ENCODE measurements at regions not wholly inside any gene's neighbourhood (a gene's known extent, or its start where the extent isn't known, plus 50 kb on each side); places are given as distances from the start of the nearest gene placed in this dataset.

- Histone ChIP-seq H3K27me3 (ENCODE audit: control insufficient read depth in 1 of 2, insufficient read depth in 2 of 2, low read length in 2 of 2) (no peaks in the 10 kb centered on the region), H3K4me2 (ENCODE audit: low read depth, low read length) (no peak overlapping the region), H3K36me3 (replicated peaks in 1 of 2; ENCODE audit: control insufficient read depth in 1 of 2, insufficient read depth in 2 of 2, low read length in 2 of 2) (no peaks in the 10 kb centered on the region), H3K9me3 (ENCODE audit: low read length) (no peaks in the 10 kb centered on the region), H3K79me2 (ENCODE audit: insufficient read depth, low read length) (no peaks in the 10 kb centered on the region), H4K20me1 (ENCODE audit: insufficient read depth, low read length) (no peaks in the 10 kb centered on the region), H3K9ac (ENCODE audit: insufficient read depth, low read depth, low read length) (no peak overlapping the region), H3K27ac (ENCODE audit: extremely low read length, insufficient read depth, low read length) (no peak overlapping the region), H3K4me3 (replicated peaks in 1 of 3; ENCODE audit: insufficient read depth in 1 of 3, low read depth in 2 of 3, low read length in 3 of 3) (no peak overlapping the region), H3K4me1 (ENCODE audit: insufficient read depth, low read length) (no peaks in the 10 kb centered on the region), H2AFZ (ENCODE audit: low read length) (no peak overlapping the region)
- TF ChIP-seq KDM2A (CRISPR knock-in tag; IDR thresholded peaks at IDR 0.05; ENCODE audit: borderline replicate concordance, low read depth): no peak
- TF ChIP-seq HNF4G (IDR thresholded peaks at IDR 0.05; ENCODE audit: borderline replicate concordance, low read depth, low read length): no peak
- TF ChIP-seq HNF4G (CRISPR knock-in tag; IDR thresholded peaks at IDR 0.05; ENCODE audit: borderline replicate concordance, low read depth): no peak
- no peak for TF ChIP-seq ZNF44 (CRISPR knock-in tag; IDR thresholded peaks at IDR 0.05)
- no peak for TF ChIP-seq SMAD9 (CRISPR knock-in tag; IDR thresholded peaks at IDR 0.05)
- TF ChIP-seq, protein P1, sequence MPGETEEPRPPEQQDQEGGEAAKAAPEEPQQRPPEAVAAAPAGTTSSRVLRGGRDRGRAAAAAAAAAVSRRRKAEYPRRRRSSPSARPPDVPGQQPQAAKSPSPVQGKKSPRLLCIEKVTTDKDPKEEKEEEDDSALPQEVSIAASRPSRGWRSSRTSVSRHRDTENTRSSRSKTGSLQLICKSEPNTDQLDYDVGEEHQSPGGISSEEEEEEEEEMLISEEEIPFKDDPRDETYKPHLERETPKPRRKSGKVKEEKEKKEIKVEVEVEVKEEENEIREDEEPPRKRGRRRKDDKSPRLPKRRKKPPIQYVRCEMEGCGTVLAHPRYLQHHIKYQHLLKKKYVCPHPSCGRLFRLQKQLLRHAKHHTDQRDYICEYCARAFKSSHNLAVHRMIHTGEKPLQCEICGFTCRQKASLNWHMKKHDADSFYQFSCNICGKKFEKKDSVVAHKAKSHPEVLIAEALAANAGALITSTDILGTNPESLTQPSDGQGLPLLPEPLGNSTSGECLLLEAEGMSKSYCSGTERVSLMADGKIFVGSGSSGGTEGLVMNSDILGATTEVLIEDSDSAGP (CRISPR knock-in tag; IDR thresholded peaks at IDR 0.05; ENCODE audit: borderline replicate concordance): no peak
- no peak for TF ChIP-seq CAMTA2 (CRISPR knock-in tag; IDR thresholded peaks at IDR 0.05; ENCODE audit: borderline replicate concordance)
- TF ChIP-seq, protein P2, sequence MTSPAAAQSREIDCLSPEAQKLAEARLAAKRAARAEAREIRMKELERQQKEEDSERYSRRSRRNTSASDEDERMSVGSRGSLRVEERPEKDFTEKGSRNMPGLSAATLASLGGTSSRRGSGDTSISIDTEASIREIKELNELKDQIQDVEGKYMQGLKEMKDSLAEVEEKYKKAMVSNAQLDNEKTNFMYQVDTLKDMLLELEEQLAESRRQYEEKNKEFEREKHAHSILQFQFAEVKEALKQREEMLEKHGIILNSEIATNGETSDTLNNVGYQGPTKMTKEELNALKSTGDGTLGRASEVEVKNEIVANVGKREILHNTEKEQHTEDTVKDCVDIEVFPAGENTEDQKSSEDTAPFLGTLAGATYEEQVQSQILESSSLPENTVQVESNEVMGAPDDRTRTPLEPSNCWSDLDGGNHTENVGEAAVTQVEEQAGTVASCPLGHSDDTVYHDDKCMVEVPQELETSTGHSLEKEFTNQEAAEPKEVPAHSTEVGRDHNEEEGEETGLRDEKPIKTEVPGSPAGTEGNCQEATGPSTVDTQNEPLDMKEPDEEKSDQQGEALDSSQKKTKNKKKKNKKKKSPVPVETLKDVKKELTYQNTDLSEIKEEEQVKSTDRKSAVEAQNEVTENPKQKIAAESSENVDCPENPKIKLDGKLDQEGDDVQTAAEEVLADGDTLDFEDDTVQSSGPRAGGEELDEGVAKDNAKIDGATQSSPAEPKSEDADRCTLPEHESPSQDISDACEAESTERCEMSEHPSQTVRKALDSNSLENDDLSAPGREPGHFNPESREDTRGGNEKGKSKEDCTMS (CRISPR knock-in tag; conservative IDR thresholded peaks at IDR 0.05): no peak
- no peak for TF ChIP-seq CHCHD3 (CRISPR knock-in tag; IDR thresholded peaks at IDR 0.05)
- no peak for TF ChIP-seq KDM1A (CRISPR knock-in tag; IDR thresholded peaks at IDR 0.05)
- TF ChIP-seq PAWR (CRISPR knock-in tag; IDR thresholded peaks at IDR 0.05; ENCODE audit: borderline replicate concordance): no peak
- TF ChIP-seq RCOR2 (CRISPR knock-in tag; IDR thresholded peaks at IDR 0.05): no peak
- no peak for TF ChIP-seq ARID5B (CRISPR knock-in tag; IDR thresholded peaks at IDR 0.05)
- no peak for TF ChIP-seq HDAC1 (CRISPR knock-in tag; IDR thresholded peaks at IDR 0.05)
- TF ChIP-seq ZNF768 (CRISPR knock-in tag; IDR thresholded peaks at IDR 0.05): no peak
- TF ChIP-seq MED13 (CRISPR knock-in tag; IDR thresholded peaks at IDR 0.05): no peak
- no peak for TF ChIP-seq ZNF672 (CRISPR knock-in tag; IDR thresholded peaks at IDR 0.05)
- TF ChIP-seq SALL2 (CRISPR knock-in tag; IDR thresholded peaks at IDR 0.05): no peak
- no peak for DNase-seq (ENCODE audit: low spot score)
- BruUV-seq (replicated peaks): no TSS peak
- CTCF ChIA-PET (ENCODE audit: low intra/inter-chr PET ratio, low total read pairs): no interaction called here
- in situ Hi-C loops (cut with HindIII; ENCODE audit: extremely low pct_ligation_motif_present, low pct_unique_long_range_greater_than_20kb): no loop called here
- POLR2A ChIA-PET: no interaction called here
- 52% methylated on average over 1 of the region's 1 CpG for WGBS (ENCODE audit: low lambda C conversion rate)
- ATAC-seq: no peak
- intact Hi-C loops (cut with micrococcal nuclease; ENCODE audit: unreplicated experiment): no loop called here
- FAIRE-seq: no peak
These were observed 321.3 kb upstream of the GOLIM4 start for GRCh38 chr3:168417016-168417415.
